Activated naive CD8-positive, alpha-beta T cell (primary cell): ENCODE measurements at regions not wholly inside any gene's neighbourhood (a gene's known extent, or its start where the extent isn't known, plus 50 kb on each side); places are given as distances from the start of the nearest gene placed in this dataset.

Experiments
- H3K27ac Mint-ChIP-seq: one replicate; pipeline ENCODE4 v1.8.0; 2021; ENCODE audit warnings: mixed read lengths
- H3K27me3 Mint-ChIP-seq: one replicate; pipeline ENCODE4 v1.8.0; 2021; ENCODE audit warnings: mixed read lengths
- H3K36me3 Mint-ChIP-seq: one replicate; pipeline ENCODE4 v1.8.0; 2021; ENCODE audit warnings: mixed read lengths
- H3K4me1 Mint-ChIP-seq: one replicate; pipeline ENCODE4 v1.8.0; 2021; ENCODE audit warnings: low read depth, mixed read lengths
- H3K4me3 Mint-ChIP-seq: one replicate; pipeline ENCODE4 v1.8.0; 2021; ENCODE audit warnings: mild to moderate bottlenecking, mixed read lengths
- H3K9me3 Mint-ChIP-seq: one replicate; pipeline ENCODE4 v1.8.0; 2021; ENCODE audit warnings: low read depth, mixed read lengths

- H3K27ac Mint-ChIP-seq = no peak overlapping the region
- no peaks in the 10 kb centered on the region for H3K9me3 Mint-ChIP-seq
- H3K4me1 Mint-ChIP-seq = no peaks in the 10 kb centered on the region
- peaks cover 2% of the 10 kb centered on the region for H3K27me3 Mint-ChIP-seq
- H3K36me3 Mint-ChIP-seq = no peaks in the 10 kb centered on the region
- H3K4me3 Mint-ChIP-seq = no peak overlapping the region
These were observed 267.1 kb downstream of the ADGB start for GRCh38 chr6:146865756-146866379.

GRCh38 chr6:146866731-146867414 is 268.1 kb downstream of the ADGB start:
- no peaks in the 10 kb centered on the region for H3K9me3 Mint-ChIP-seq
- H3K4me1 Mint-ChIP-seq = no peaks in the 10 kb centered on the region
- H3K27ac Mint-ChIP-seq = no peak overlapping the region
- no peak overlapping the region for H3K4me3 Mint-ChIP-seq
- peaks cover 2% of the 10 kb centered on the region for H3K27me3 Mint-ChIP-seq
- H3K36me3 Mint-ChIP-seq = no peaks in the 10 kb centered on the region

GRCh38 chr6:146868671-146869209 is 270.0 kb downstream of the ADGB start:
- H3K36me3 Mint-ChIP-seq = no peaks in the 10 kb centered on the region
- H3K27me3 Mint-ChIP-seq = peaks cover 4% of the 10 kb centered on the region
- H3K27ac Mint-ChIP-seq = no peak overlapping the region
- H3K4me1 Mint-ChIP-seq = no peaks in the 10 kb centered on the region
- H3K4me3 Mint-ChIP-seq = no peak overlapping the region
- H3K9me3 Mint-ChIP-seq = no peaks in the 10 kb centered on the region

- H3K9me3 Mint-ChIP-seq = no peaks in the 10 kb centered on the region
- no peak overlapping the region for H3K27ac Mint-ChIP-seq
- no peak overlapping the region for H3K4me3 Mint-ChIP-seq
- no peaks in the 10 kb centered on the region for H3K36me3 Mint-ChIP-seq
- H3K27me3 Mint-ChIP-seq = peaks cover 4% of the 10 kb centered on the region
- peaks cover 3% of the 10 kb centered on the region for H3K4me1 Mint-ChIP-seq
These were observed 272.0 kb downstream of the ADGB start for GRCh38 chr6:146870760-146871159.

GRCh38 chr6:146871611-146872425 is 273.0 kb downstream of the ADGB start:
- no peak overlapping the region for H3K4me3 Mint-ChIP-seq
- H3K36me3 Mint-ChIP-seq = no peaks in the 10 kb centered on the region
- H3K27me3 Mint-ChIP-seq = peaks cover 4% of the 10 kb centered on the region
- H3K27ac Mint-ChIP-seq = no peak overlapping the region
- H3K9me3 Mint-ChIP-seq = no peaks in the 10 kb centered on the region
- peaks cover 14% of the 10 kb centered on the region for H3K4me1 Mint-ChIP-seq

GRCh38 chr6:146872426-146872785 is 273.6 kb downstream of the ADGB start:
- peaks cover 18% of the 10 kb centered on the region for H3K4me1 Mint-ChIP-seq
- H3K27ac Mint-ChIP-seq = no peak overlapping the region
- H3K4me3 Mint-ChIP-seq = no peak overlapping the region
- H3K9me3 Mint-ChIP-seq = no peaks in the 10 kb centered on the region
- no peaks in the 10 kb centered on the region for H3K36me3 Mint-ChIP-seq
- peaks cover 4% of the 10 kb centered on the region for H3K27me3 Mint-ChIP-seq

GRCh38 chr6:146874278-146875018 is 275.7 kb downstream of the ADGB start:
- Mint-ChIP-seq H3K27ac (no peak overlapping the region), H3K4me3 (no peak overlapping the region), H3K4me1 (peaks cover 22% of the 10 kb centered on the region), H3K27me3 (peaks cover 4% of the 10 kb centered on the region), H3K36me3 (no peaks in the 10 kb centered on the region), H3K9me3 (no peaks in the 10 kb centered on the region)

GRCh38 chr6:146875927-146876270 is 277.1 kb downstream of the ADGB start:
- Mint-ChIP-seq H3K9me3 (no peaks in the 10 kb centered on the region), H3K27ac (no peak overlapping the region), H3K4me1 (peaks cover 22% of the 10 kb centered on the region), H3K4me3 (no peak overlapping the region), H3K27me3 (peaks cover 2% of the 10 kb centered on the region), H3K36me3 (no peaks in the 10 kb centered on the region)

GRCh38 chr6:146876271-146877151 is 277.7 kb downstream of the ADGB start:
- Mint-ChIP-seq H3K27ac (peak overlapping the region; percentile 83), H3K36me3 (no peaks in the 10 kb centered on the region), H3K4me3 (no peak overlapping the region)

GRCh38 chr6:146878168-146878951 is 279.6 kb downstream of the ADGB start:
- H3K4me1 Mint-ChIP-seq = peaks cover 22% of the 10 kb centered on the region
- H3K36me3 Mint-ChIP-seq = no peaks in the 10 kb centered on the region
- no peak overlapping the region for H3K27ac Mint-ChIP-seq
- H3K9me3 Mint-ChIP-seq = no peaks in the 10 kb centered on the region
- H3K27me3 Mint-ChIP-seq = peaks cover 3% of the 10 kb centered on the region
- no peak overlapping the region for H3K4me3 Mint-ChIP-seq

More at GRCh38 chr6:146876271-146877151, 277.7 kb downstream of the ADGB start:
- H3K9me3 Mint-ChIP-seq = no peaks in the 10 kb centered on the region
- peaks cover 2% of the 10 kb centered on the region for H3K27me3 Mint-ChIP-seq
- H3K4me1 Mint-ChIP-seq = peaks cover 22% of the 10 kb centered on the region

GRCh38 chr6:146878952-146879340 is 280.2 kb downstream of the ADGB start:
- Mint-ChIP-seq H3K36me3 (no peaks in the 10 kb centered on the region), H3K27me3 (peaks cover 3% of the 10 kb centered on the region), H3K4me3 (no peak overlapping the region), H3K9me3 (no peaks in the 10 kb centered on the region), H3K4me1 (peaks cover 22% of the 10 kb centered on the region), H3K27ac (no peak overlapping the region)

- Mint-ChIP-seq H3K9me3 (no peaks in the 10 kb centered on the region), H3K4me1 (peaks cover 19% of the 10 kb centered on the region), H3K36me3 (no peaks in the 10 kb centered on the region), H3K27ac (no peak overlapping the region), H3K4me3 (no peak overlapping the region), H3K27me3 (peaks cover 3% of the 10 kb centered on the region)
These were observed 280.8 kb downstream of the ADGB start for GRCh38 chr6:146879406-146880117.
